Epithelial cell of proximal tubule (primary cell): ENCODE measurements at regions not wholly inside any gene's neighbourhood (a gene's known extent, or its start where the extent isn't known, plus 50 kb on each side); places are given as distances from the start of the nearest gene placed in this dataset.

Experiments
- DNase-seq: peaks from one replicate; pipeline ENCODE4 v3.0.0-alpha.2; 2011; ENCODE audit warnings: low read depth
- H3K4me3 ChIP-seq: 2 replicates; pipeline ENCODE4 v1.5.1; 2011; ENCODE audit warnings: low read depth, mild to moderate bottlenecking, low read length
- TF ChIP-seq, protein P1 (sequence below): conservative IDR thresholded peaks from 2 replicates; pipeline ENCODE4 v1.5.1; 2012; ENCODE audit warnings: low read depth, mild to moderate bottlenecking, low read length

- TF ChIP-seq, protein P1, sequence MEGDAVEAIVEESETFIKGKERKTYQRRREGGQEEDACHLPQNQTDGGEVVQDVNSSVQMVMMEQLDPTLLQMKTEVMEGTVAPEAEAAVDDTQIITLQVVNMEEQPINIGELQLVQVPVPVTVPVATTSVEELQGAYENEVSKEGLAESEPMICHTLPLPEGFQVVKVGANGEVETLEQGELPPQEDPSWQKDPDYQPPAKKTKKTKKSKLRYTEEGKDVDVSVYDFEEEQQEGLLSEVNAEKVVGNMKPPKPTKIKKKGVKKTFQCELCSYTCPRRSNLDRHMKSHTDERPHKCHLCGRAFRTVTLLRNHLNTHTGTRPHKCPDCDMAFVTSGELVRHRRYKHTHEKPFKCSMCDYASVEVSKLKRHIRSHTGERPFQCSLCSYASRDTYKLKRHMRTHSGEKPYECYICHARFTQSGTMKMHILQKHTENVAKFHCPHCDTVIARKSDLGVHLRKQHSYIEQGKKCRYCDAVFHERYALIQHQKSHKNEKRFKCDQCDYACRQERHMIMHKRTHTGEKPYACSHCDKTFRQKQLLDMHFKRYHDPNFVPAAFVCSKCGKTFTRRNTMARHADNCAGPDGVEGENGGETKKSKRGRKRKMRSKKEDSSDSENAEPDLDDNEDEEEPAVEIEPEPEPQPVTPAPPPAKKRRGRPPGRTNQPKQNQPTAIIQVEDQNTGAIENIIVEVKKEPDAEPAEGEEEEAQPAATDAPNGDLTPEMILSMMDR, result peak; percentile 43
- H3K4me3 ChIP-seq, result peak within 1 kb of the TSS; percentile 67
- no peak for DNase-seq
Measured at GRCh38 chrX:65034668-65035445, 58.6 kb upstream of the ZC4H2 start, which contains the start of gene ZC3H12B. ZC3H12B (plus strand) TSS chrX:65034826.

- no peak for DNase-seq
- H3K4me3 ChIP-seq, result peak overlapping the region; percentile 67
- TF ChIP-seq, protein P1, result no peak
Measured at GRCh38 chrX:65034292-65034667, 58.0 kb upstream of the ZC4H2 start.
